Ovary (tissue), 3 donors: ENCODE measurements at regions not wholly inside any gene's neighbourhood (a gene's known extent, or its start where the extent isn't known, plus 50 kb on each side); places are given as distances from the start of the nearest gene placed in this dataset.

Source experiments
- CTCF ChIP-seq, 3 donors: fragments of 450-650 bp in 2 of 3; fragments of 200-600 bp in 1 of 3; IDR thresholded peaks; one replicate each; pipeline versions ENCODE4 v1.5.1 to v1.8.0; 2016 to 2022; ENCODE audit warnings: antibody characterized with exemption in 3 of 3, mild to moderate bottlenecking in 1 of 3
- EP300 ChIP-seq: sonication (generic); formaldehyde crosslinking; IDR thresholded peaks from one replicate; pipeline ENCODE4 v1.6.1; 2017; ENCODE audit warnings: antibody characterized with exemption
- POLR2A ChIP-seq: fragments of 450-650 bp; IDR thresholded peaks from one replicate; pipeline ENCODE4 v1.6.1; 2017; ENCODE audit warnings: antibody characterized with exemption, mild to moderate bottlenecking, moderate library complexity
- donor health status: DM: no; HTN: no; CAD: no.

- TF ChIP-seq CTCF (IDR thresholded peaks at IDR 0.05) (no peak), POLR2A (no peak), EP300 (no peak)
Measured at GRCh38 chr5:124280079-124280478, 466.4 kb downstream of the ZNF608 start.
